Loucy (cell line): ENCODE measurements at regions not wholly inside any gene's neighbourhood (a gene's known extent, or its start where the extent isn't known, plus 50 kb on each side); places are given as distances from the start of the nearest gene placed in this dataset.

Experiments used
- H2AFZ ChIP-seq: fragments of 200-600 bp; sonication (generic); 2 replicates; pipeline ENCODE4 v1.6.0; 2016; ENCODE audit warnings: antibody characterized with exemption, mild to moderate bottlenecking, low read length, moderate library complexity
- H3F3A ChIP-seq: fragments of 200-600 bp; 2 replicates; pipeline ENCODE4 v1.6.0; 2016; ENCODE audit warnings: antibody characterized with exemption, low read depth, mild to moderate bottlenecking
- H3K27me3 ChIP-seq: fragments of 200-600 bp; sonication (generic); 2 replicates; pipeline ENCODE4 v1.6.1; 2014; ENCODE audit warnings: low read length, mild to moderate bottlenecking; ENCODE audit not compliant: insufficient read depth, poor library complexity, severe bottlenecking
- H3K36me3 ChIP-seq: fragments of 200-600 bp; sonication (generic); 2 replicates; pipeline ENCODE4 v1.6.1; 2016; ENCODE audit warnings: low read length; ENCODE audit not compliant: insufficient read depth
- H3K4me1 ChIP-seq: fragments of 200-600 bp; sonication (generic); 2 replicates; pipeline ENCODE4 v1.5.1; 2014; ENCODE audit warnings: low read length, mild to moderate bottlenecking; ENCODE audit not compliant: insufficient read depth, poor library complexity, severe bottlenecking
- H3K4me2 ChIP-seq: fragments of 200-600 bp; sonication (generic); 2 replicates; pipeline ENCODE4 v1.6.0; 2014; ENCODE audit warnings: antibody characterized with exemption, low read length, low read depth, mild to moderate bottlenecking; ENCODE audit not compliant: poor library complexity, severe bottlenecking
- H3K4me3 ChIP-seq: fragments of 200-600 bp; sonication (generic); 2 replicates; pipeline ENCODE4 v1.5.1; 2014; ENCODE audit warnings: low read length, mild to moderate bottlenecking, mixed read lengths; ENCODE audit not compliant: poor library complexity, severe bottlenecking
- H3K79me2 ChIP-seq: fragments of 200-600 bp; sonication (generic); 2 replicates; pipeline ENCODE4 v1.6.1; 2014; ENCODE audit warnings: low read length; ENCODE audit not compliant: insufficient read depth
- H3K9ac ChIP-seq: fragments of 200-600 bp; sonication (generic); 2 replicates; pipeline ENCODE4 v1.6.0; 2014; ENCODE audit warnings: mild to moderate bottlenecking, low read depth, low read length, moderate library complexity; ENCODE audit not compliant: poor library complexity, severe bottlenecking
- H3K9me2 ChIP-seq: fragments of 200-600 bp; sonication (generic); replicated peaks from 2 replicates; pipeline ENCODE4 v1.6.1; 2016; ENCODE audit warnings: low read depth, low read length, mixed read lengths
- H3K9me3 ChIP-seq: fragments of 200-600 bp; sonication (generic); 2 replicates; pipeline ENCODE4 v1.6.1; 2014; ENCODE audit warnings: mild to moderate bottlenecking, antibody characterized with exemption, low read length, low read depth; ENCODE audit not compliant: insufficient read depth
- H4K20me1 ChIP-seq: fragments of 200-600 bp; sonication (generic); 2 replicates; pipeline ENCODE4 v1.6.0; 2014; ENCODE audit warnings: antibody characterized with exemption, low read length, mild to moderate bottlenecking; ENCODE audit not compliant: insufficient read depth, poor library complexity, severe bottlenecking
- EZH2phosphoT487 ChIP-seq: fragments of 200-600 bp; IDR thresholded peaks from 2 replicates; pipeline ENCODE4 v1.6.1; 2018; ENCODE audit warnings: antibody characterized with exemption, mild to moderate bottlenecking, moderate library complexity, borderline replicate concordance
- TF ChIP-seq, protein P1 (sequence below): fragments of 200-600 bp; sonication (generic); conservative IDR thresholded peaks from 2 replicates; pipeline ENCODE4 v1.5.1; 2014; ENCODE audit warnings: mild to moderate bottlenecking, antibody characterized with exemption, low read length

DNA sequence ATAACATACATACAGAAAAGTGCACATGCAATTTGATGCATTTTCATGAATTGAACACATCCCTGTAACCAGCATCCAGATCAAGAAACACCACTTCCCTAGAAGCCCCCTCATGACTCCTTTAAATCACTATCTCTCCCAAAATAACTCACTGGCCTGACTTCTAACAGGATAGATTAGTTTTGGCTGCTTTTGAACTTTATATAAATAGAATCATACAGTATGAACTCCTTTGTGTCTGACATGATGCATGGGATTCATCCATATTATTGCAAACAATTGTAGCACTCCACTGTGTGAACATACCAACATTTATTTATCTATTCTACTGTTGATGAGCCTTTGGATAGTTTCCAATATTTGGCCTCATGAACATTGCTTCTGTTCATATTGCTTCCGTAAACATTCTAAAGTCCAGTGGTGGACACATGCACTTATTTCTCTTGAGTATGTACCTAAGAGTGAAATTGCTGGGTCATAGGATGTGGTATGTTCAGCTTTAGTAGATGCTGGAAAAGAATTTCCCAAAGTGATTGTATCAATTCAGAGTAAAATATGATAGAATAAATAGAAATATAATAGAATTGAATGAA, 148.7 kb upstream of the GDNF start:
- H3K27me3 ChIP-seq = no peaks in the 10 kb centered on the region
- H2AFZ ChIP-seq = no peak overlapping the region
- H4K20me1 ChIP-seq = no peaks in the 10 kb centered on the region
- H3K4me3 ChIP-seq = no peak overlapping the region
- H3K9me2 ChIP-seq = no peaks in the 10 kb centered on the region
- no peaks in the 10 kb centered on the region for H3K9me3 ChIP-seq
- no peak overlapping the region for H3K4me2 ChIP-seq
- no peaks in the 10 kb centered on the region for H3F3A ChIP-seq
- no peaks in the 10 kb centered on the region for H3K4me1 ChIP-seq
- no peak overlapping the region for H3K9ac ChIP-seq
- no peaks in the 10 kb centered on the region for H3K79me2 ChIP-seq
- TF ChIP-seq, protein P1, sequence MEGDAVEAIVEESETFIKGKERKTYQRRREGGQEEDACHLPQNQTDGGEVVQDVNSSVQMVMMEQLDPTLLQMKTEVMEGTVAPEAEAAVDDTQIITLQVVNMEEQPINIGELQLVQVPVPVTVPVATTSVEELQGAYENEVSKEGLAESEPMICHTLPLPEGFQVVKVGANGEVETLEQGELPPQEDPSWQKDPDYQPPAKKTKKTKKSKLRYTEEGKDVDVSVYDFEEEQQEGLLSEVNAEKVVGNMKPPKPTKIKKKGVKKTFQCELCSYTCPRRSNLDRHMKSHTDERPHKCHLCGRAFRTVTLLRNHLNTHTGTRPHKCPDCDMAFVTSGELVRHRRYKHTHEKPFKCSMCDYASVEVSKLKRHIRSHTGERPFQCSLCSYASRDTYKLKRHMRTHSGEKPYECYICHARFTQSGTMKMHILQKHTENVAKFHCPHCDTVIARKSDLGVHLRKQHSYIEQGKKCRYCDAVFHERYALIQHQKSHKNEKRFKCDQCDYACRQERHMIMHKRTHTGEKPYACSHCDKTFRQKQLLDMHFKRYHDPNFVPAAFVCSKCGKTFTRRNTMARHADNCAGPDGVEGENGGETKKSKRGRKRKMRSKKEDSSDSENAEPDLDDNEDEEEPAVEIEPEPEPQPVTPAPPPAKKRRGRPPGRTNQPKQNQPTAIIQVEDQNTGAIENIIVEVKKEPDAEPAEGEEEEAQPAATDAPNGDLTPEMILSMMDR = no peak
- no peak for TF ChIP-seq EZH2phosphoT487
- no peaks in the 10 kb centered on the region for H3K36me3 ChIP-seq

- no peak for TF ChIP-seq EZH2phosphoT487
- Histone ChIP-seq H3F3A (no peaks in the 10 kb centered on the region), H3K4me1 (no peaks in the 10 kb centered on the region), H3K9ac (no peak overlapping the region), H4K20me1 (no peaks in the 10 kb centered on the region), H3K4me2 (no peak overlapping the region), H3K9me3 (no peaks in the 10 kb centered on the region), H3K4me3 (no peak overlapping the region), H3K27me3 (no peaks in the 10 kb centered on the region), H3K36me3 (no peaks in the 10 kb centered on the region), H3K79me2 (no peaks in the 10 kb centered on the region), H3K9me2 (no peaks in the 10 kb centered on the region), H2AFZ (no peak overlapping the region)
Measured at GRCh38 chr5:37984300-37984699, 144.5 kb upstream of the GDNF start.

DNA sequence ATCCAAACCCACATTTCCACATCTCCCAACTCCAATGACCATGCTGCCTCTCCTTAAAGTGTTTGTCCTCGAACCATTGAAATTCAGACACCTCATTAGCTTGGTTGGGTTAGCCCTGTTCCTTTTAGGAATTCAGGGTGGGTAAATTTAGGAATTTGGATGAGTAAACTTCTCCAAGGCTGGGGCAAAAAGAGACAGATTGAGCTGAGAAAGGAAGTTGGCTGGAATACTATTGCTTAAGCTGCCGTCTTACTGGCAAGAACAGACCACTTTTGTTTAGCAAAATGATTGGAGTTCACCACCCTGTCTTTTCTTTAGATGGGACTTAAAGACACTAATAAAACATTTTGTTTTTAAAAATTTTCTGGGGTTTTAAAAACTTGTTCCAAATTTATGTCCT, 143.6 kb upstream of the GDNF start:
- Histone ChIP-seq H3K9ac (no peak overlapping the region), H2AFZ (no peak overlapping the region), H4K20me1 (no peaks in the 10 kb centered on the region), H3K27me3 (no peaks in the 10 kb centered on the region), H3K9me2 (no peaks in the 10 kb centered on the region), H3K4me1 (no peaks in the 10 kb centered on the region), H3K4me3 (no peak overlapping the region), H3K79me2 (no peaks in the 10 kb centered on the region), H3K36me3 (no peaks in the 10 kb centered on the region), H3K9me3 (no peaks in the 10 kb centered on the region), H3F3A (no peaks in the 10 kb centered on the region), H3K4me2 (no peak overlapping the region)
- TF ChIP-seq EZH2phosphoT487 = no peak
- TF ChIP-seq, protein P1 = no peak

DNA sequence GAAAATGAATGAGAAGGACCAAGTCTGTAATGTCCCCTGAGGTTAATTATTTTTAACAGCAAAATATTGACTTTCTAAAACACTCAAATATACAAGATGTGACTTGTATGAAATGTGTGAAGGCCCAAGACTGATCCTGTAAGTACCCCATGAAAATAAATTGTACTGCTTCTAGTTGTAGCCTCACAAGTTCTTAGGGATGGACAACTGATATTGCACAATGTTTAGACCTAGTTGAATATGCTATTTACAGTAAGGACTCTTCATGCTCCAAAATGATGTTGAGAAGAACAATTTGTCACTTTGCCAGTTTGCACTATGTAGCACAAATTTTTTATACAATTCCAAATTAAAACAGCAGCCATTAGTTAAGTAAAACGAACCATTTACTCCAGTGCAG, 139.7 kb upstream of the GDNF start:
- Histone ChIP-seq H3K9ac (no peak overlapping the region), H3F3A (no peaks in the 10 kb centered on the region), H3K4me1 (no peaks in the 10 kb centered on the region), H3K9me2 (no peaks in the 10 kb centered on the region), H3K79me2 (no peaks in the 10 kb centered on the region), H4K20me1 (no peaks in the 10 kb centered on the region), H2AFZ (no peak overlapping the region), H3K36me3 (no peaks in the 10 kb centered on the region), H3K27me3 (no peaks in the 10 kb centered on the region), H3K4me2 (no peak overlapping the region), H3K9me3 (no peaks in the 10 kb centered on the region), H3K4me3 (no peak overlapping the region)
- TF ChIP-seq, protein P1 = no peak
- no peak for TF ChIP-seq EZH2phosphoT487
